HG03442 (cell line): ENCODE measurements at regions not wholly inside any gene's neighbourhood (a gene's known extent, or its start where the extent isn't known, plus 50 kb on each side); places are given as distances from the start of the nearest gene placed in this dataset.

Source experiments
- ATAC-seq: cut with Tn5 transposase; IDR thresholded peaks from one replicate; pipeline ENCODE4 v1.9.1; 2021; ENCODE audit warnings: mild to moderate bottlenecking, moderate library complexity; ENCODE audit not compliant: unreplicated experiment

GRCh38 chrX:39740078-39740477 is 357.7 kb downstream of the BCOR start:
- no peak for ATAC-seq

- ATAC-seq = no peak
Measured at GRCh38 chrX:39741904-39742303, 355.9 kb downstream of the BCOR start.

- no peak for ATAC-seq
Measured at GRCh38 chrX:39745818-39746217, 351.9 kb downstream of the BCOR start.

GRCh38 chrX:39749135-39749534 is 348.6 kb downstream of the BCOR start:
- ATAC-seq = no peak

- ATAC-seq = no peak
Measured at GRCh38 chrX:39749728-39750127, 348.0 kb downstream of the BCOR start.

- ATAC-seq = no peak
Measured at GRCh38 chrX:39750256-39750790, 347.4 kb downstream of the BCOR start.

GRCh38 chrX:39750848-39751247 is 346.9 kb downstream of the BCOR start:
- no peak for ATAC-seq

GRCh38 chrX:39752815-39753214 is 344.9 kb downstream of the BCOR start:
- ATAC-seq = no peak

GRCh38 chrX:39753293-39753996 is 344.3 kb downstream of the BCOR start:
- no peak for ATAC-seq

GRCh38 chrX:39755143-39756032 is 342.4 kb downstream of the BCOR start:
- ATAC-seq = no peak

- no peak for ATAC-seq
Measured at GRCh38 chrX:39756086-39756883, 341.5 kb downstream of the BCOR start.

- no peak for ATAC-seq
Measured at GRCh38 chrX:39757971-39758370, 339.8 kb downstream of the BCOR start.

GRCh38 chrX:39758791-39759525 is 338.8 kb downstream of the BCOR start:
- ATAC-seq = no peak

- no peak for ATAC-seq
Measured at GRCh38 chrX:39759526-39760224, 338.1 kb downstream of the BCOR start.

GRCh38 chrX:39760930-39761329 is 336.8 kb downstream of the BCOR start:
- ATAC-seq = no peak

GRCh38 chrX:39762266-39762841 is 335.4 kb downstream of the BCOR start:
- ATAC-seq = no peak

- no peak for ATAC-seq
Measured at GRCh38 chrX:39764441-39764914, 333.3 kb downstream of the BCOR start.

- no peak for ATAC-seq
Measured at GRCh38 chrX:39765327-39765726, 332.4 kb downstream of the BCOR start.

- no peak for ATAC-seq
Measured at GRCh38 chrX:39766085-39766726, 331.6 kb downstream of the BCOR start.
